ENCODE measurements at regions not wholly inside any gene's neighbourhood (a gene's known extent, or its start where the extent isn't known, plus 50 kb on each side); places are given as distances from the start of the nearest gene placed in this dataset.

DNA sequence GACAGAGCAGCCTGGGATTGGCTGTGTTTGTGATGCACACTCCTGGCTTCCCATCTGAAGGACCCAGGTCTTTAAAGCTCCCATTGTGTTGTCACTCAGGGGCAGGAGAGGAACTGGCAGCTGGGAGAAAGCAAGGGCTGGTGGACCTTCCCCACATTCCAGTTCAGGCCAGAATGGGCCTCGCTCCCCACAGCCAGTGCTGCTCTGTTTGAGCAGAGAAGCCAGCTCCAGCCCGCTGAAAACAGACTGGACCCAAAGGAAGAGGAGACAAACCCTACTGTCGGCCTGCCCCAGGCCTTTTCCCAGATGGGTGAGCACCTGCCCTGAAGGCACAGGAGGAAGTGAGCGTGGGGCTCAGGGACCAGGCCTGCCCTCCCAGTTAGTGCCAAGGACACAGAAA is 499.4 kb downstream of the NPHP4 start:
- DNase-seq, result peak; percentile 44

- DNase-seq, result no peak
Measured at GRCh38 chr1:5491207-5491904, 500.9 kb downstream of the NPHP4 start.

GRCh38 chr1:5490635-5491034 is 501.6 kb downstream of the NPHP4 start:
- no peak for DNase-seq

GRCh38 chr1:5488448-5488847 is 503.8 kb downstream of the NPHP4 start:
- DNase-seq, result no peak

GRCh38 chr1:5485968-5486696 is 506.1 kb downstream of the NPHP4 start:
- DNase-seq, result peak; percentile 12

- DNase-seq, result no peak
Measured at GRCh38 chr1:5485436-5485835, 506.8 kb downstream of the NPHP4 start.

- DNase-seq, result no peak
Measured at GRCh38 chr1:5484451-5485165, 507.6 kb downstream of the NPHP4 start.

- no peak for DNase-seq
Measured at GRCh38 chr1:5481889-5482288, 510.3 kb downstream of the NPHP4 start.

DNA sequence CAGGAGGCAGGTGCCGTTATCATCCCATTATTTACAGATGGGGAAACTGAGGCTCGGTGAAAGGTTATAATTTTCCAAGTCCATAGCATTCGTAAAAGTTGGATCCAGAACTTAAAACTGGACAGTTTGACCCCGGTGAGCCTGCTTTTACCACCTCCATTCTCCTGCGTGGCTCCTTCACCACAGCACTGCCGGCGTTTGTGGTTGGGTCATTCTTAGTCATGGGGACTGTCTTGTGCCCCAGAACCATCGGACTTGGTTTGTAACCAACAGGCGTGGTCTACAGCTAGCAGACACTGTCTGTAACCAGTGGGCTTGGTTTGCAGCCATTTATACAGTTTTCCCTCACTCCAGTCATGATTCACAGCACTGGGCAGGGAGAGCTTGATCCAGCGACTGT is 511.3 kb downstream of the NPHP4 start:
- no peak for DNase-seq

GRCh38 chr1:5479876-5480646 is 512.2 kb downstream of the NPHP4 start:
- peak; percentile 75 for DNase-seq

DNA sequence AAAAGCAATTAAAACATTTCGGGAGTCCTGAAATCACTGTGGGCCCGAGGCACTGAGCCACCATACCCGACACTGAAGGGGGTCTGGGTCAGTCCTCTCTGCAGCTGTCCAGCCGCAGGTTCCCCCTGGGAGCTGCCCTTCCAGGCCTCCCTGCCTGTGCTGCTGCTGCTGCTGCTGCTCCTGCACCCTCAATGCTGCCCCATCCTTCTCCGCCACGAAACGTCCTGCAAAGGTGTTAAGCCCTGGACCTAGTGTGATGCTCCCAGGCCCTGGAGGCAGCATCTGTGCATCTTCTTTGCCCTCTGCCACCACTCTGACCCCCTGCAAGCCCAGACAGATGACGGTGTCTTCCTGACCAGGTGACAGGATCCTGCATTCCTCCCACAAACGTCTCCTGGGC is 513.3 kb downstream of the NPHP4 start:
- DNase-seq, result no peak

- no peak for DNase-seq
Measured at GRCh38 chr1:5478156-5478695, 514.0 kb downstream of the NPHP4 start.

DNA sequence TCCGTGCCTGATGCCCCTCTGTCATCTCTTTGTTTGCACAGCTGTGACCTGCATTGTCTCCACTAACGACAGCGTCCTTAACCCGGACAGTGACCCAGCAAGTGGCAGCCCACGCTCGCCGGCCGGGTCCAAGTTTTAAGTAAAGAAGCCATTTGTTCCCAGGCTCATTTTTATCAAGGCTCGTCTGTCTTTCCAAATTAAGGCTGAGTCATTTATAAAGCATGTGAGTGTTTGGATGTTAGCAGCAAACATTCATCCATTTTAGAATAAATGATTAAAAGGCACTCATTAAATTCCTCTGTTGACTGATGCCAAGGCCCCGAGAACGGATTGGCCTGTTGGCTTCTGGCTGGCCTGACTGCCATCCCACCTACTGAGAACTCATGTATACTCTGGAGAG is 514.5 kb downstream of the NPHP4 start:
- DNase-seq, result peak; percentile 21

- DNase-seq, result no peak
Measured at GRCh38 chr1:5475572-5475971, 516.7 kb downstream of the NPHP4 start.

DNA sequence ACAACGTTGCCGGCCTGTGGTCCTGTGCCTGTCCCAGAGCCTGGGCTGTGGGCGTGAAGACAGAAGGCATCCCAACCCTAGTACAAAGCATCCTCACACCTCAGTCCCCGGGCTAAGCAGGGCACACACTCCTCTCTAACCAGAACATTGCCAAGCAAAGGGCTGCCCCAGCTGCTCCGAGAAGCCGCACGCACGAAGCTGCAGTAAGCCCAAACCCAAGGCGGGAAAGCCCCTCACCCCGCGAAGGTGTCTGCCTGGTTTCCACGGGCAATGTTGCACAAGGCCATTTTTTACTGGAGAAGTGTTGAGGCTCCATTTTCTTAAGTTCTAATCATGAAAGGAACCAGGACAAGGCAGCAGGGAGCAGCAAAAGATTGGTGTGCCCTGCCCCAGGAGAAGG is 519.0 kb downstream of the NPHP4 start:
- no peak for DNase-seq

DNA sequence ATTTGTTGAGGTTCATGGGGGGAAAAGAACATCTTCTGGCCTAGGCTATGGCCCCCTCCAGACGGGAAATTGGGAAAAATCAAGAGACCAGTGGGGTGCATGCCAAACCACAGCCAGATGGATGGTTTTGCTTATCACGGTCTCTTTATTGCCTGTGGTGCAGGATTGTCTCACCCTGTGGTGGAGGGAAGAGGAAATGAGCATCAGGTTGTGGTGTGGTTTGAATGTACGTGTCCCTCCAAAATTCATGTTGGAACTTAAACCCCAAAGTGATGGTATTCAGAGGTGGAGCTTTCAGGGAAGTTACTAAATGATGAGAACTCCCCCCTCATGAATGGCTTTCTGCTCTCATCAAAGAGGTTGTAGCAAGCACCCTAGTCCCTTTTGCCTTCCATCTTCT is 525.7 kb downstream of the NPHP4 start:
- DNase-seq, result no peak

DNA sequence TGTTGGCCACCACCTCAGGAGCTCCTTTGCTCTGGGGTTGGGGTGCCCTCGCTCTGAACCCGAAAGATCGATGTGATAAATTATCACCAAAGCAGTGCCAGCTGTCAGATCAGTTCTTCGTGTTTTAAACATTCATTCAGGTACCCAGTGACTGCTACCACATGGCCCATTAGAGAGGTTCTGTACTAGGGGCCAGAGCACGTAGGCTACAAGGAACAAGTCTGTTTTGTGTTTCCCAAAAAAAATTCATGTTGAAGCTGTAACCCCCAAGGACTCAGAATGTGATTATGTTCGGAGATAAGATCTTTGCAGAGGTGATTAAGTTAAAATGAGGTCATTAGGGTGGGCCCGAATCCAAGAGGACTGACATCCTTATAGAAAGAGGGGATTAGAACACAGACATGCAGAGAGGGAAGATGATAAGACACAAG is 526.9 kb downstream of the NPHP4 start:
- DNase-seq, result no peak

GRCh38 chr1:5464366-5464765 is 527.9 kb downstream of the NPHP4 start:
- no peak for DNase-seq

- no peak for DNase-seq
Measured at GRCh38 chr1:5460974-5461373, 531.3 kb downstream of the NPHP4 start.

DNA sequence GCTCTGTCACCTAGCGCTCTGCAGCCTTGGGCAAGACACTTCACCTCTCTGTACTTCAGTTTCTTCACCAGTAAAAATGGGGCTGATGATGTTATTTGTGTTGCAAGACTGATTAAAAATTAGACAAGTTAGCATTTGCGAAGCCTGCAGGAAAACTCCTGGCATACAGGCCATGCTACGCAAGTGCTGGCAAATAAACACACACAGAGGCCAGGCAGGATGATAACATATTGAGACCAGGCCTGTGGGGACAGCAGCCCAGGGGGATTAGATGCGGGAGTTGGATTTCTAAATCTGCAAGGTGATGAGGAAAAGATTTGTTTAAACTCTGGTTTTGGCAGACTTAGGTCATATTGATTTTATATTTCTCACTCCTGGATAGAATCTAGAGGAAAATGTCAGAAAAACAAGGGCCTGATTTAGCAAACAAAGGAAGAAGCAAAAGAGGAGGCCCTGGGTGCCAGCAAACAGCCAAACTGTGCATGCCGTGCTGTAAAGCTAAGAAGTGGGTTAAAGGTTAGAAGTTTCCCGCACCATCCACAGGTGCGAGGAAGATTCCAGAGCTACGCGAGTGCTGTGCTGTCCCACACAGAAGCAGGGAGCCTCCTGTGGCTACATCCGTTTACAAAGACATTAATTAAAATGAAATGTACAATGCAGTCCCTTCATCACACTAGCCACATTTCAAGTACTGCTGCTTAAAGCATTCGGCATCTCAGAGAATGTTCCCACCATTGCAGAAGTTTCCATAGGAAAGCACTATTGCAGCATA is 532.2 kb downstream of the NPHP4 start:
- no peak for DNase-seq

GRCh38 chr1:5458248-5458647 is 534.0 kb downstream of the NPHP4 start:
- DNase-seq, result no peak

Data from NCI-H510A treated with DMSO at 0.1 percent for 48 hours (cell line).